ENCODE measurements at regions not wholly inside any gene's neighbourhood (a gene's known extent, or its start where the extent isn't known, plus 50 kb on each side); places are given as distances from the start of the nearest gene placed in this dataset.

GRCh38 chr13:65310663-65311328, 1919.3 kb downstream of the PCDH9 start:
- Histone ChIP-seq H3K27ac (ENCODE audit: insufficient read length, low read depth, low read length) (no peak overlapping the region), H3K23me2 (ENCODE audit: insufficient read length, low read depth, low read length, poor library complexity, severe bottlenecking) (no peaks in the 10 kb centered on the region), H4K5ac (ENCODE audit: insufficient read length, low read depth, low read length) (no peak overlapping the region), H3K18ac (ENCODE audit: insufficient read length, low read depth, low read length) (no peak overlapping the region), H3K4me2 (ENCODE audit: insufficient read depth, insufficient read length, low read length) (no peak overlapping the region), H3K4me1 (ENCODE audit: insufficient read depth, low read length) (no peaks in the 10 kb centered on the region), H2BK20ac (ENCODE audit: low read depth, low read length, poor library complexity, severe bottlenecking) (no peak overlapping the region), H2BK5ac (ENCODE audit: insufficient read length, low read length) (no peak overlapping the region), H3K4ac (ENCODE audit: low read depth, low read length) (no peak overlapping the region), H2BK15ac (ENCODE audit: low read depth, low read length) (no peak overlapping the region), H3K79me2 (ENCODE audit: insufficient read depth, low read length) (no peaks in the 10 kb centered on the region), H2BK120ac (ENCODE audit: low read depth, low read length, poor library complexity, severe bottlenecking) (no peak overlapping the region), H3K27me3 (ENCODE audit: insufficient read depth, low read length) (no peaks in the 10 kb centered on the region), H4K91ac (ENCODE audit: insufficient read length, low read depth, low read length) (no peak overlapping the region), H2AFZ (ENCODE audit: low read length) (no peak overlapping the region), H2BK12ac (ENCODE audit: insufficient read length, low read depth, low read length) (no peak overlapping the region), H3K9ac (ENCODE audit: extremely low read depth, insufficient read length, low read length) (no peak overlapping the region), H3K9me3 (ENCODE audit: control insufficient read depth, low read depth, low read length) (no peaks in the 10 kb centered on the region), H3T11ph (ENCODE audit: low read length) (no peak overlapping the region), H4K8ac (replicated peaks; ENCODE audit: insufficient read length, low read depth, low read length) (no peak overlapping the region), H3K14ac (ENCODE audit: insufficient read depth, low read length) (no peak overlapping the region), H3K23ac (ENCODE audit: insufficient read length, low read depth, low read length) (no peak overlapping the region), H2AK5ac (ENCODE audit: insufficient read length, low read length) (no peak overlapping the region), H3K79me1 (ENCODE audit: insufficient read depth, low read depth, low read length, poor library complexity, severe bottlenecking) (no peaks in the 10 kb centered on the region), H4K20me1 (ENCODE audit: control insufficient read depth, insufficient read depth, insufficient read length) (no peaks in the 10 kb centered on the region), H3K56ac (ENCODE audit: insufficient read length, low read depth, low read length) (no peak overlapping the region)
- Mint-ChIP-seq H3K27me3 (ENCODE audit: low read depth) (no peaks in the 10 kb centered on the region), H3K27ac (no peak overlapping the region), H3K9me3 (peaks cover 15 to 19% of the 10 kb centered on the region in 2 experiments; a peak in 4 of 5 replicates), H3K4me3 (no peak overlapping the region), H3K4me1 (no peaks in the 10 kb centered on the region), H3K36me3 (ENCODE audit: insufficient read depth in 1 of 3, low read depth in 3 of 3) (peaks cover 7 to 24% (median 11%) of the 10 kb centered on the region in 3 experiments; a peak in 6 of 7 replicates)
- no peak for DNase-seq
- TF ChIP-seq CTCF (conservative IDR thresholded peaks at IDR 0.05), result no peak
- no CpG with 5 or more reads among the region's 29 CpGs for WGBS (ENCODE audit: extremely low coverage, insufficient read length, low lambda C conversion rate)
